Upper lobe of right lung (tissue), 1 donor: ENCODE measurements at regions not wholly inside any gene's neighbourhood (a gene's known extent, or its start where the extent isn't known, plus 50 kb on each side); places are given as distances from the start of the nearest gene placed in this dataset.

Experiments
- ATAC-seq: fragments of 200-7000 bp; cut with Tn5 transposase; one replicate; pipeline ENCODE4 v1.9.1; 2020; ENCODE audit warnings: mild to moderate bottlenecking, moderate library complexity
- DNase-seq: peaks from one replicate; pipeline ENCODE4 v3.0.0-alpha.2; 2020
- H3K27ac ChIP-seq: fragments of 200-600 bp; one replicate; pipeline ENCODE4 v1.8.0; 2022
- H3K27me3 ChIP-seq: fragments of 200-600 bp; one replicate; pipeline ENCODE4 v1.8.0; 2022; ENCODE audit warnings: mild to moderate bottlenecking
- H3K36me3 ChIP-seq: fragments of 200-600 bp; one replicate; pipeline ENCODE4 v1.8.0; 2022
- H3K4me1 ChIP-seq: fragments of 200-600 bp; one replicate; pipeline ENCODE4 v1.8.0; 2022
- H3K4me3 ChIP-seq: fragments of 200-600 bp; one replicate; pipeline ENCODE4 v1.8.0; 2022; ENCODE audit warnings: mild to moderate bottlenecking
- H3K9me3 ChIP-seq: fragments of 200-600 bp; one replicate; pipeline ENCODE4 v1.8.0; 2022
- intact Hi-C: fragments of 100-400 bp; cut with DNase I; formaldehyde crosslinking; loops from one replicate; pipeline ENCODE4 v1.11.0; 2022
- TF ChIP-seq, protein P1 (sequence below): fragments of 200-600 bp; IDR thresholded peaks from one replicate; pipeline ENCODE4 v1.8.0; 2022; ENCODE audit warnings: antibody characterized with exemption
- donor health status: DM: no; HTN: yes; CAD: no; lungs with severe emphysema.

DNA sequence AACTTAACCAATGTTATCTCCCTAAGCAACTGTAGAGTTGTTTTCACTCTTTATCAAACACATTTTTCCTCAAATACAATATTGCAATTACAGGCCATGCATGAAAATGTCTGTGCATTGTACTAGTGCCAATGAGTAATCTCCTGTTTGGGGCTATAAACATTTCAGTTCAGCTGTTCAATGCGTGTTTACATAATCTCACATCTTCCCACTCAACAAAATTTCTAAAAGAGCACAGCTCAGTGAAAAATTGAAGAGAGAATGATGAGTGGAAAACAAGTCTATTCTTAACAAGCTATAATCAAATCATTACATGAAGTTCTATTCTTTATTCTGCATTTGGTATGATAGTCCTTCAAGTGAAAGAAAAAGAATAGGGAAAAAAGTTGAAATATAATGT is 780.5 kb upstream of the CDH9 start:
- H3K4me3 ChIP-seq: no peak overlapping the region
- H3K36me3 ChIP-seq: no peaks in the 10 kb centered on the region
- H3K27ac ChIP-seq: no peak overlapping the region
- no peaks in the 10 kb centered on the region for H3K27me3 ChIP-seq
- TF ChIP-seq, protein P1, sequence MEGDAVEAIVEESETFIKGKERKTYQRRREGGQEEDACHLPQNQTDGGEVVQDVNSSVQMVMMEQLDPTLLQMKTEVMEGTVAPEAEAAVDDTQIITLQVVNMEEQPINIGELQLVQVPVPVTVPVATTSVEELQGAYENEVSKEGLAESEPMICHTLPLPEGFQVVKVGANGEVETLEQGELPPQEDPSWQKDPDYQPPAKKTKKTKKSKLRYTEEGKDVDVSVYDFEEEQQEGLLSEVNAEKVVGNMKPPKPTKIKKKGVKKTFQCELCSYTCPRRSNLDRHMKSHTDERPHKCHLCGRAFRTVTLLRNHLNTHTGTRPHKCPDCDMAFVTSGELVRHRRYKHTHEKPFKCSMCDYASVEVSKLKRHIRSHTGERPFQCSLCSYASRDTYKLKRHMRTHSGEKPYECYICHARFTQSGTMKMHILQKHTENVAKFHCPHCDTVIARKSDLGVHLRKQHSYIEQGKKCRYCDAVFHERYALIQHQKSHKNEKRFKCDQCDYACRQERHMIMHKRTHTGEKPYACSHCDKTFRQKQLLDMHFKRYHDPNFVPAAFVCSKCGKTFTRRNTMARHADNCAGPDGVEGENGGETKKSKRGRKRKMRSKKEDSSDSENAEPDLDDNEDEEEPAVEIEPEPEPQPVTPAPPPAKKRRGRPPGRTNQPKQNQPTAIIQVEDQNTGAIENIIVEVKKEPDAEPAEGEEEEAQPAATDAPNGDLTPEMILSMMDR: no peak
- intact Hi-C loops: no loop called here
- DNase-seq (no peak), ATAC-seq (no peak)
- no peaks in the 10 kb centered on the region for H3K9me3 ChIP-seq
- no peaks in the 10 kb centered on the region for H3K4me1 ChIP-seq

DNA sequence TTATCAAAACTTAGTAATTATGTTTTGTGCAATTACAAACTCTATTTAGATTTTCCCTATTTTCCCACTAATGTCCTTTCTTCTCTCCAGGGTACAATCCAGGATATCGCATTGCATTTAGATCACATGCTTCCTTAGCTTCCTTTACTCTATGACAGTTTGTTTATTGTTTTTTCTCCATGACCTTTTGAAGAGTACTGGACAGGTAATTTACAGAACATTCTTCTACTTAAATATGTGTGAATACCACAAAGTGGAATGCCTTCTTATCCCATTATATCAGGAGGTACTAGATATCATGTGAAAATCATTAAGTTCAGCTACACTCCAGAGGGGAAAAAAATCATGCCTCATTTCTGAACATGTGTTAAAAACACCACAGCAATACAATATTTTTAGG is 776.6 kb upstream of the CDH9 start:
- Histone ChIP-seq H3K27me3 (no peaks in the 10 kb centered on the region), H3K9me3 (no peaks in the 10 kb centered on the region), H3K36me3 (no peaks in the 10 kb centered on the region), H3K4me3 (no peak overlapping the region), H3K27ac (no peak overlapping the region), H3K4me1 (no peaks in the 10 kb centered on the region)
- intact Hi-C loops: no loop called here
- DNase-seq (no peak), ATAC-seq (no peak)
- TF ChIP-seq, protein P1: no peak

DNA sequence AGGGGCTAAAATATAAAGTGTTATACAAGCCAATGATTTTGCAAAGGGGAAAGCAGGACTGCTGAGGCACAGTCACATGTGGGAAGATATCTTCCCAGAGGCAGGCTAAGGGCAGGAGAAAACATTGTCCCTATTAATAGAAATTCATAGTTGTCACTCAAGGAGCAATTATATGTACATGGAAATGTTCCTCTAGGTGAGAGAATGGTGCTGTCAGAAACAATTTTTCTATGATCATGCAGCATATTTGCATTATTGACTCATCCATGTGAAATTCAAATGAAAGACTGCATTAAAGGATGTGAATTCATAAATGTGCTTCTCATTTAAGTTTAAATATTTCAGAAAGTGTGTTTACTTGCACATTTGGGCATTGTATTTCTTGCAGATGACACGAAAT is 775.9 kb upstream of the CDH9 start:
- intact Hi-C loops: no loop called here
- Histone ChIP-seq H3K9me3 (no peaks in the 10 kb centered on the region), H3K27ac (no peak overlapping the region), H3K36me3 (no peaks in the 10 kb centered on the region), H3K27me3 (no peaks in the 10 kb centered on the region), H3K4me3 (no peak overlapping the region), H3K4me1 (no peaks in the 10 kb centered on the region)
- ATAC-seq (no peak), DNase-seq (no peak)
- TF ChIP-seq, protein P1: no peak

DNA sequence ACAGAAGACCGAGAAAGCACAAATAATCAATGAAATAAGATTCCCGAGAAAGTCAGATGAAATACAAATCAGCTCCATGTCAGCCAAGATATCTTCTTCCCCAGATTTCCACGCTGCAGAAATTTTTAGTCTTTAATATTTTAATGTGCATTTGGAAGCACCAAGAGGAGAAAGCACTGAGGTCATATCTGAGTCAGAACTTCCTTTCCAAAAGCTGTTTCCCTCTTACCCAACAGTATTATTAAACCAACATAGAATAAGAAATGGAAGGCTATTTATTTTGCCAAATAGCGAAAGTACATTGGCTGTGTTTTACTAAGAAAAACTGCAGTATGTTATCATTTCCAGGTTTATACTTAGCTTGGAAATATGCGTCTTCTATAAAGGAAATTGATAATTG is 772.1 kb upstream of the CDH9 start:
- TF ChIP-seq, protein P1: no peak
- no peak for ATAC-seq
- intact Hi-C loops: no loop called here

DNA sequence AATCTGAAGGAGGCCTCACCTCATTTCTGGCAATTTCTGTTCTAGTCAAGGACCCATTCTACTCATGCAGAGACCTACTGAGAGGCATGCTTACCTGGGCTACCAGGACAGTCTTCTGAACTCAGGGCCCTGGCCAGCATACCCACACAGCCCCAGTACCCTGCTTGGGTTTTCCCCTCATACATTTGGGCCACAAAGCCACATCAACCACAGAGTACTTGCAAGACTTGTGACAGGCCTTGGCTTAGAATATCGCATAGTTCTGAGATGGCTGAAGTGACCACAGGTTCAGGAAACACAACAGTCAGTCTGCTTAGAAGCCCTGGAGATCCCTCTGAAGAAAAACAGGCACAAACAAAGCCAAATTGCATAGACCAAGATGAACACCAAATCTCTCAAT is 758.8 kb upstream of the CDH9 start:
- TF ChIP-seq, protein P1: no peak
- Histone ChIP-seq H3K4me3 (no peak overlapping the region), H3K9me3 (no peaks in the 10 kb centered on the region), H3K36me3 (no peaks in the 10 kb centered on the region), H3K27me3 (no peaks in the 10 kb centered on the region), H3K4me1 (no peaks in the 10 kb centered on the region), H3K27ac (no peak overlapping the region)
- intact Hi-C loops: no loop called here
- ATAC-seq (no peak), DNase-seq (no peak)

More for the DNA sequence above, 772.1 kb upstream of the CDH9 start:
- H3K4me3 ChIP-seq: no peak overlapping the region
- H3K4me1 ChIP-seq: no peaks in the 10 kb centered on the region
- no peak for DNase-seq
- H3K36me3 ChIP-seq: no peaks in the 10 kb centered on the region
- H3K9me3 ChIP-seq: no peaks in the 10 kb centered on the region
- H3K27me3 ChIP-seq: no peaks in the 10 kb centered on the region
- H3K27ac ChIP-seq: no peak overlapping the region

DNA sequence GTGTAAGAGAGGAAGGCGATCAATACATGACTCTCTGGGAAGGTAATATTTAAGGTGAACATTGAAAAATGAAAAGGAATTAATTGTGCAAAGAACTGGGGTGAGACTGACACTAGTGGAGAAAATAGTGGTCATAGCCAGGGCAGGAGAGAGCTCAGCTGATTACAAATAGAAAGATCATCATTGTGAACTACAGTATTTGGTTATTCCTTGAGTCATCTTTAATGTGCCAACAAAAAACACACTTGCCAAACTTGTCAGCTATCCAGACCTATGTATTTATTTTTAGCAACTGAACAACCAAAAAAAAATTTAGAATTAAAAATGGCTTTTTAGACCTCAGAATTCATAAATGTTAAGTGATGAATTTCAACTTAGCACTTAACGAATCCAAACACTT is 749.8 kb upstream of the CDH9 start:
- no peak for ATAC-seq
- peaks cover 3% of the 10 kb centered on the region for H3K9me3 ChIP-seq
- no peak overlapping the region for H3K4me3 ChIP-seq
- TF ChIP-seq, protein P1: no peak
- DNase-seq: no peak
- intact Hi-C loops: no loop called here
- H3K27me3 ChIP-seq: no peaks in the 10 kb centered on the region
- H3K36me3 ChIP-seq: no peaks in the 10 kb centered on the region
- no peak overlapping the region for H3K27ac ChIP-seq
- no peaks in the 10 kb centered on the region for H3K4me1 ChIP-seq
